ENCODE measurements at regions not wholly inside any gene's neighbourhood (a gene's known extent, or its start where the extent isn't known, plus 50 kb on each side); places are given as distances from the start of the nearest gene placed in this dataset.

GRCh38 chr14:65927931-65928356, 515.4 kb downstream of the FUT8 start:
- TF ChIP-seq POLR2A (IDR thresholded peaks at IDR 0.05), result no peak
- TF ChIP-seq, protein P1, sequence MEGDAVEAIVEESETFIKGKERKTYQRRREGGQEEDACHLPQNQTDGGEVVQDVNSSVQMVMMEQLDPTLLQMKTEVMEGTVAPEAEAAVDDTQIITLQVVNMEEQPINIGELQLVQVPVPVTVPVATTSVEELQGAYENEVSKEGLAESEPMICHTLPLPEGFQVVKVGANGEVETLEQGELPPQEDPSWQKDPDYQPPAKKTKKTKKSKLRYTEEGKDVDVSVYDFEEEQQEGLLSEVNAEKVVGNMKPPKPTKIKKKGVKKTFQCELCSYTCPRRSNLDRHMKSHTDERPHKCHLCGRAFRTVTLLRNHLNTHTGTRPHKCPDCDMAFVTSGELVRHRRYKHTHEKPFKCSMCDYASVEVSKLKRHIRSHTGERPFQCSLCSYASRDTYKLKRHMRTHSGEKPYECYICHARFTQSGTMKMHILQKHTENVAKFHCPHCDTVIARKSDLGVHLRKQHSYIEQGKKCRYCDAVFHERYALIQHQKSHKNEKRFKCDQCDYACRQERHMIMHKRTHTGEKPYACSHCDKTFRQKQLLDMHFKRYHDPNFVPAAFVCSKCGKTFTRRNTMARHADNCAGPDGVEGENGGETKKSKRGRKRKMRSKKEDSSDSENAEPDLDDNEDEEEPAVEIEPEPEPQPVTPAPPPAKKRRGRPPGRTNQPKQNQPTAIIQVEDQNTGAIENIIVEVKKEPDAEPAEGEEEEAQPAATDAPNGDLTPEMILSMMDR (IDR thresholded peaks at IDR 0.05), result no peak
- DNase-seq, result no peak

GRCh38 chr14:65928995-65929394, 516.5 kb downstream of the FUT8 start:
- H3K4me3 ChIP-seq, result no peak overlapping the region
- no peaks in the 10 kb centered on the region for H3K27me3 ChIP-seq
- no peak overlapping the region for H3K27ac ChIP-seq
- no peak for DNase-seq
- TF ChIP-seq, protein P1 (IDR thresholded peaks at IDR 0.05), result no peak
- TF ChIP-seq POLR2A (IDR thresholded peaks at IDR 0.05), result no peak
- intact Hi-C loops (cut with DNase I; ENCODE audit: low total_unique reads), result no loop called here
- 91 to 96% methylated on average over 3 of the region's 3 CpGs for WGBS, 2 donors
- no peaks in the 10 kb centered on the region for H3K9me3 ChIP-seq
- no peaks in the 10 kb centered on the region for H3K4me1 ChIP-seq
- no peaks in the 10 kb centered on the region for H3K36me3 ChIP-seq (ENCODE audit: low read depth, missing control alignments)

More at GRCh38 chr14:65927931-65928356, 515.4 kb downstream of the FUT8 start:
- intact Hi-C loops (cut with DNase I; ENCODE audit: low total_unique reads), result no loop called here
- H3K4me3 ChIP-seq, result no peak overlapping the region
- no peaks in the 10 kb centered on the region for H3K9me3 ChIP-seq
- no peaks in the 10 kb centered on the region for H3K4me1 ChIP-seq
- H3K36me3 ChIP-seq (ENCODE audit: low read depth, missing control alignments), result no peaks in the 10 kb centered on the region
- no peak overlapping the region for H3K27ac ChIP-seq
- WGBS, 2 donors, result 65 to 83% methylated on average over 9 of the region's 9 CpGs
- no peaks in the 10 kb centered on the region for H3K27me3 ChIP-seq

GRCh38 chr14:65933400-65934069, 521.0 kb downstream of the FUT8 start:
- WGBS, 2 donors, result 57 to 61% methylated on average over 4 of the region's 4 CpGs
- no peak for TF ChIP-seq POLR2A (IDR thresholded peaks at IDR 0.05)
- TF ChIP-seq, protein P1 (IDR thresholded peaks at IDR 0.05), result no peak

GRCh38 chr14:65934070-65934435, 521.5 kb downstream of the FUT8 start:
- intact Hi-C loops (cut with DNase I; ENCODE audit: low total_unique reads), result no loop called here
- TF ChIP-seq, protein P1 (IDR thresholded peaks at IDR 0.05), result no peak
- no peak for TF ChIP-seq POLR2A (IDR thresholded peaks at IDR 0.05)
- no peaks in the 10 kb centered on the region for H3K36me3 ChIP-seq (ENCODE audit: low read depth, missing control alignments)
- WGBS, 2 donors, result 73% methylated on average over 4 to 5 of the region's 5 CpGs
- no peak overlapping the region for H3K27ac ChIP-seq
- no peak for DNase-seq
- no peaks in the 10 kb centered on the region for H3K9me3 ChIP-seq
- no peaks in the 10 kb centered on the region for H3K27me3 ChIP-seq
- no peak overlapping the region for H3K4me3 ChIP-seq
- H3K4me1 ChIP-seq, result no peaks in the 10 kb centered on the region

More at GRCh38 chr14:65933400-65934069, 521.0 kb downstream of the FUT8 start:
- peak; percentile 34 for DNase-seq
- no peaks in the 10 kb centered on the region for H3K9me3 ChIP-seq
- no peaks in the 10 kb centered on the region for H3K27me3 ChIP-seq
- no peak overlapping the region for H3K27ac ChIP-seq
- no peaks in the 10 kb centered on the region for H3K4me1 ChIP-seq
- H3K36me3 ChIP-seq (ENCODE audit: low read depth, missing control alignments), result no peaks in the 10 kb centered on the region
- intact Hi-C loops (cut with DNase I; ENCODE audit: low total_unique reads), result no loop called here
- no peak overlapping the region for H3K4me3 ChIP-seq
